Inflammatory macrophage treated with lipopolysaccharide for 1 hour (primary cell): ENCODE measurements at regions not wholly inside any gene's neighbourhood (a gene's known extent, or its start where the extent isn't known, plus 50 kb on each side); places are given as distances from the start of the nearest gene placed in this dataset.

ENCODE experiments used
- DNase-seq, 2 donors: peaks; one replicate each; pipeline ENCODE4 v3.0.0-alpha.2; 2020 to 2022

DNA sequence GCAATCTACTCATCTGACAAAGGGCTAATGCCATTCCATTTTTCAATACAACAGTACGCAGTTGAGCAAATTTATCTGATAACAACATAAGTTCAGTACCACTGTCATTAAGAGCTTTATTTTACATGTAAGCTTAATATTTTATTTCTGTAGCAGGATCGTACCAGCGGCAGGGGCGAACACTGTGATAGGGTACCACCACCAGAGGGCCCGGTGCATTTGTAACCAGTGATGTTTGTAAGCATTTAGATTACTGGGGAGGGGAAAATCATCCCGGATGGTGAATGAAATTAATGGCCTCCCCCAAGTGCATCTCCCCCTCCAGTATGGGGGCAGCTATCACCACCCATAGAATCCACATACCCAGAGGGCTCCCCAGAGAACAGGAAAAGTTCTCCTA lies 179.0 kb downstream of the ADGRA3 start:
- DNase-seq, result no peak

DNA sequence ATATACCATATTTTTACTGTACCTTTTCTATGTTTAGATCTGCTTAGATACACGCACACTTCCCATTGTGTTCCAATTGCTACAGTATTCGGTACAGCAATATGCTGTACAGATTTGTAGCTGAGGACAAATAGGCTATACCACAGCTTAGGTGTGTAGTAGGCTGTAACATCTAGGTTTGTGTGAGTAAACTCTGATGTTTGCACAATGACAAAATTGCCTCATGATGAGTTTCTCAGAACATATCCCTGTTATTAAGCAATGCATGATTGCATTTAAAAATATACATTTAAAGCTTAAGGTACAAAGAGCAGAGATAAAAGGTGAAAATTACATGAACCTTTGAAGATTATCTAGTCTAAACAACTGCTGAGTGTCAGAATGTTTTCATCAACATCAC lies 181.7 kb downstream of the ADGRA3 start:
- no peak for DNase-seq

DNA sequence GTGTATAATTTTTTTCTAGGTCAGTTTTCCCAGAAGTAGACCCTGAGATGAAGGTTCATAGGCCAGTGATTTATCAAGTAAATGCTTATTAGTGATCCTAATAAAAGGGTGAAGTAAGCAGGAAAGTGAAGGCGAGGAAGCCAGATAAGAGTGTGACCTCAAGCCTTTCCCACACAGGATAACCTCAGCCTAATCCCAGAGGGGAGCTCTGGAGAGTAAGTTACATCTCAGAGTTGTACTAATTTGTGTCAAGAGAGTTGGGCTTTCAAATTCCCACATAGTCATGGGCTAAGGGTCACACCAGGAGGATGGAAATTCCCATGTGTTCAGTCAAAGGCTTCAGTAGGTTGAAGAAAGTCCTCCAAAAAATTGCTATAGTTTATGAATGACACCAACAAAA lies 191.4 kb downstream of the ADGRA3 start:
- no peak for DNase-seq

DNA sequence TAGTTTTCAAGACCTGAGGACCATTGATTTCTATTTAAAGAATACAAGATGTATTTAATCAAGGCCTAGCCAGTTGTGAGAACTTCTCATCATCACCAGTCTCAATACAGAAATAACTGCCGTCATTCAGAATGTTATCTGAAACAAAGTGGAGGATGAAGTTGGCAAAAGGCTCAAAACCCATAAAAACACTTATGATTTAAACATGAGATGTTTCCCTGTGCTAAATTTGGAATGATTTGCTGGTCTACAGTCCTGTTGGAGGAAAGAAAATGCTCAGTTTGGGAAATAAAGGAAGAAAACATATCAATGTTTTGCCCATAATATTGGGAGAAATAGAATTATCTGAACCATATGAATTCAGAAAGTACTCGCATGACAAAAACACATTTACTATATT lies 192.2 kb downstream of the ADGRA3 start:
- DNase-seq, result no peak

DNA sequence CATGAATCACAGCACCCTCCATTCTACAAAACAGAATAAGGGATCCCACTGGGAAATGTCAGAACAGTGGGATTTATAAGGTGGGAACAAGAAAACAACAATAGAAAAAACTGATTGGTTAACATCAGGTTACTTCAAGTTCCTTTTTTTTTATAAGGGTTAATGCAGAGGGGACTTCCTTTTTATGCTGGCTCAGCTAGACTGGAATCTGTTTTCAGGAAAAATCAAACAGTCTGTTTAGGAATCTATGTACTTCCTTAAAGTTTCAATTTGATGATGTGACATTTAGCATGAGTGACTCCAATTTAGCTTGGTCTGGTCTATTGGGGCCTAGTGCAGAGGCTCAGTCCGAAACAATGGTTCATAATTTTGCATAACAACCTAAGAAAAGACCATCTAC lies 192.9 kb downstream of the ADGRA3 start:
- DNase-seq, result no peak

DNA sequence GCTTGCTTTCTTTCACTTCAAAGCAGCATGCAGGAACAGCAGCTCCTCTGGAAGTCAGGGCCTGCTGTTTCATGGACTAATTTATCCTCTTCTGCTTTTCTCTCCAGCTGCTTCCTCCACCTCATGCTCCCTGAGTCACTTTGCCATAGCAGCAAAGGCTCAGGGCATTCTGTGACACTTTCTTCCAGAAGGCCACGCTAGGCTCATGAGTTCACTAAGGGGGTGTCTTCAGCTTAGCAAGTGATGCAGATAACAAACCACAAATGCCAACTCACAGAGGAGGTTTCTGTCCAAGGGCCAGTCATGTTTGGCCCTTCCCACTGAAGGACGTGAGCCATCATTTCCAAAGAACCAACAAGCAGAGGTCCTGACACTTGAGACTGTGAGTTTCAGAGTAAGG lies 200.2 kb downstream of the ADGRA3 start:
- DNase-seq, result no peak

DNA sequence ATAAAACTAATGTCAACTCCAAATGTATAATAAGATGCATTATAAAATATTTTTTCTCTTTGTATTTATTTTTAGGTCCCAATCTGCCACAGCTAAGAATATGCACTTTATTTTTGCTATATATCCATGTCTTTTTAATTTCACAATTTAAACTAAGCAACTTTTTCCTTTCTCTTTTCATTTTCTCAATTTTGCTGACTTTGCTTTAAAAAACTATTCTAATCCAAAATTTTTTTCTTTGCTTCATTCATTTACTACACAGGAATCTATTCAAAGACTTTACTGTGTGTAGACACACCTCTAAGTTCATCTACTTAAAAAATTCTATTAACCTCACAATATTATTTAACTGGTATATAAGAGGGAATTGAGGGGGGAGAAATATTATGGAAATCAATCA lies 201.9 kb downstream of the ADGRA3 start:
- no peak for DNase-seq

DNA sequence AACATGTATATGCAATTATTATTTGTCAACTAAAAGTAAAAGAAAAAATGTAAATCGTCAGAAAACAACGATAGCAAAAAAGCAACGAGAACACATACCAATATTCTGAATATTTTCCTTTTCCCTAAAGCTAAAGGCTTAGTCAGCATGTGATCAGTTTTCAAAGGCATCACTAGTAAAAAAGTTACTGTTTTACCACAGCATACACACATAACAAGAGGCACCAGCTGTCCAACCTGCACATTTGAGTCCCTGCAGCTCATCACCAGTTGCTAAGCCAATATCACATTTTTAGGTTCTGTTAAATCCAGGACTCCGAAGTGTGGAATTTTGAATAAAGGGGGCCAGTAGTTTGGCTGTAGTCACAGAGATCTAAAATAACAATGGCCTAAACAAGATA lies 203.8 kb downstream of the ADGRA3 start:
- no peak for DNase-seq

DNA sequence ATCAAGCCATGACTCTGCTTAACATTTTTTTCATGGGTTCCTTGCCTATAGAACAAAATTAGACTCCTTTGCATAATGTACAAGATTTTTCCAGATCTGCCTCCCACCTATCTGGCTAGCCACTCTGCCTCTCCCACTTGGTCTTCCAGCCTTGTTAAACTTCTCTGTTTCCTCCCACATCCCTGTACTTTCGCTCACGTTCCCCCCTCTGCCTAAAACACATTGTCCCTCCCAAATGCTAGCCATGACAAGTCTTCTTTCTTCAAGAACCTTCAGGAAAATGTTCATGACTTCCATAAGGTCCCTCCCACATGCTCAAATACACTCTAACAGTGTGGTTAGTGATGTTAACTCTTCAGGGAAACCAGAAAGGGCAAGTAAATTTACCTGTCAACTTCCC lies 214.6 kb downstream of the ADGRA3 start:
- DNase-seq, result no peak

DNA sequence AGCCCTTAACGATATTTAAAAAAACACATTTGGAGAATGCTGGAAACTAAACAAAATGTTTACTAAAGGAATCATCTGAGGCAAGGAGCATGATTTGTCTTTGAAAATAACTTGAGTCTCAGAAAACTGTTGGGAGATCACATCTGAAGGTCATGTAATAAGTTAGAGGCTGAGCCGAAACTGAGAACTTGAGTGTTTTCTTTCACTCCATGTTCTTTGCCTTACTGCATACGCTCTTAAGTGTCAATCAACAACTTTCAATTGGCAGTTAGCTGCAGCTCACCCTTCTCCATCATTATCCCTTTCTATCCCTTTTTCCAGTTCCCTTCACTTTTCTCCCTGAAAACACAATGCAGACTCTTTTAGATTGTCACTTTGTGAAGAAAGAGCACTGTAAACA lies 216.2 kb downstream of the ADGRA3 start:
- no peak for DNase-seq

DNA sequence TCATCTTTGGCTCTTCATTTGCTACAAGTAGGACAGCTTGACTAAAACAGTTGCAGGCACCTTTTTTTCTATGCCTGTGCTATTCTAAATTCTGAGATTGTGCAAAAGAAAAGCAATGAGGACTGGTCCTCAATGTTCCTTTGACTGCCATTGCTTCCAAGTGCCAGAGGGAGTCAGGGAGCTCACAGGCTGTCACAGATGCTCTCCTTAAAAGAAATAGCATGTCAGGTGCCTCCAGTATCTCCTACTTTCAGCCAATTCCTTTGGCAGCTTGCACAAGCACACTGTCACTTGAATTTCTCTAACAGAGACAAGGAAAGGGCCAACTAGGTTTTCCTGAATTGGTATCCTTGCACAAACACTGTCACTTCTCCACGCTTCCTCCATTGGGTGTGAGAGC lies 228.2 kb downstream of the ADGRA3 start:
- no peak for DNase-seq

DNA sequence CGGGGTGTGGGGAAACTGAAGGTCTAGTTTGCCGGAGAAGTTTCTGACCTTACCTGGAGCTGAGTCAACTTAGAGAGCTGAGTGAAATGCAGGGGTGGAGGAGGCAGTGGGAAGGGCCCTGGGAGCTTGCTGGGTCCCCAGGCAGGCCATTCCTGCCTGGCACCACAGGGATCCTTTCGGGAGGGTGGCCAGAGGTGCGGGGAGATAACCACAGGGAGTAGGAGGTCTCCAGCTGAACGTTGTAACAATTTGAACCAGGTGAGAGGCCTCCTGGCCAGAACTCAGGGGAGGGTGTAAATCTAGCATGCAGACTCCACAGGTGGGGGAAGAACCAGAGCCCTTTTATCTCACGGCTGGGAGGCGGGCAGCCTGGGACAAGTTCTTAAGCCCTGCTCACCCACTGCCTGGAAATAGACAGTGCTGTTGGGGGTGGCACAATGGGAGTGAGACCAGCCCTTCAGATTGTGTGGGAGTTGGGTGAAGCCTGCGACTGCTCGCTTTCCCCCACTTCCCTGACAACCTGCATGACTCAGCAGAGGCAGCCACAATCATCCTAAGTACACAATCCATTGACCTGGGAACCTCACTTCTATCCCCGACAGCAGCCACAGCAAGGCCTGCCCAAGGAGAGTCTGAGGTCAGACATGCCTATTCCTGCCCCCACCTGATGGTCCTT lies 247.4 kb downstream of the ADGRA3 start:
- no peak for DNase-seq

DNA sequence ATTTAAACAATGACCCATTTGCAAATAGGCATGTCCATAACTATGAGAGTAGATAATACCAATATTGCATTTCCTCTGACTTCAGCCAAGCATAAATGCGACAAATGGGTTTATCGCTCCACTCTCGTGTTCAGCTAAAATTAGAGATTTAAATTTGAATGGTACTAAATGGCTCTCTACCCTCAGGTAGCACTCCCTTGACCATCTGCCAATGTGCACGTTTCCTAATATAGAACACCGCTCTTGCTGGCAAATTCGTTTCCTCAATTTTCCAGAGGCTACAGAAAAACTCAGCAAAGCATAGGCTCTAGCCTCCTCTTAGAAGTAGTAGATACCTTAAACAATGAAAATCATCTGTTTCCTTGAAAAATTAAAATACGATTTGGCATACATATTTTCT lies 251.6 kb downstream of the ADGRA3 start:
- DNase-seq, result no peak

DNA sequence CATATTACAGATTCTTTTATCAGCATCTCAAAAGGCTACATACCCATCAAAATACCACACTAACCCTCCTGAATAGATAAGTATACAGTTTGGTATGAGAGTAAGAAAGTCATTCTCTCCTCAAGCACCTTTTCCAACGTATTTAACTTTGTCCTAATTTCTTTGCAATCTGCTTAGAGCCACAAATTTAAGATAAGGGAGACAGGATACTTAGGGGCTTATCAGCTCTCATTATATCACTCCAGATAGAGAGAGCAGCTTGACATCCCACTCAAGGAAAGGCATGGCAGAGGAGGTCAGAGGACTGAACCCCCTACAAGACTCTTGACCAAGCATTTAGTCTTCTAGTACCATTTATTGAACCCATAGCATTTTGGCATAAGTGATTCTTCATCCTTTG lies 262.4 kb downstream of the ADGRA3 start:
- DNase-seq, result no peak

DNA sequence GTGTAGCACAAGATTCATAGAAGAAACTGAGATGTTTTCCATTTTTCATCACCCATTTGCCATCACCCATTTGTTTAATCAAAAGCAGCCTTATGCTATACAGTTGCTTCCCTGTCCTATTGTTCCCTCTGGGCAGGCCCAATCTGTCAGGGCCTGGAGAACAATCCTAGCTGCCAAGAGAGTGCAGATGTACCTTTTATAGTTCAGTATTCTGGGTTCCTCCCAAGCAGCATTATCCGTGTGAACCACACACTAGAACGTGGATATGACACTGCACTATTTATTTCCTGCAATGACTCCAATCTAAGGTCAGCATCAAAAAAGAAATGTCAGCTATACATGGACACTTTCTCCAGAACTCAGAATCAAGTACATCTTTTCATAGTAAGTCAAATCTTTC lies 269.0 kb downstream of the ADGRA3 start:
- no peak for DNase-seq

DNA sequence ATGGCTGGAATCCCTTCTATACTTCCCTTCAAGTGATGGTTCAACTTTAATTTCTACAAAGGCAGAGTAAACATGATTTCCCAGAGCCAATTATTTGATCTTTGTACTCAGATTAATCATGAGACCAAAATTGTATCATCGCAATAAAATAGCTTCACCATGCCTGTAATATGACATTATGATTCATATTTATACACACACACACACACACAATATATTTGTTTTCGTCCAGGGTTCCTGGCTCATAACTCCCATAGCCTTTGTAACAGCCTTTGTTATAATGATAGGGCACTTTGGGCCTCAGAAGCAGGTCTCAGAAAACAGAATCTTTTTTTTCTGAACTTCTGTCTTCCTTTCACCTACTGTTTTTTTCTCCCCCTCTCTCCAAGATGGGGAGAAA lies 270.6 kb downstream of the ADGRA3 start:
- DNase-seq, result no peak

DNA sequence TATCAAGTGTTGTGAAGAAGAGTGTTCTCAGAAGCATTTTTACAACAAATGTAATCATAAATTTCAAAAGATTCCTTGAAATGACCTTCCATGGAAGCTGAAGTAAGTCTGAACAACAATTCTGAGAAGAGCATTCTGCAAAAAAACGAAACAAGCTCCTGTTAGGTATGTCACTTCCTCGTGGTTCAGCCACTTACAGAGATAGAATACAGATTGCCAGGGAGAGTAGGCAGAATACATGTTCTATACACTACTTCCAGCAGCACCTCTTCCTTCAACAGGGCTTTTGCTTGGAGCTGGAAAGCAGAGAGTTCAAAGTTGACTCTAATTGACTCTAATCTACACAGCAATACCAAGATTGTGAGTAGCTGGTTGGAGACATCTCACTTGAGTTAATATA lies 274.5 kb downstream of the ADGRA3 start:
- DNase-seq, result no peak

DNA sequence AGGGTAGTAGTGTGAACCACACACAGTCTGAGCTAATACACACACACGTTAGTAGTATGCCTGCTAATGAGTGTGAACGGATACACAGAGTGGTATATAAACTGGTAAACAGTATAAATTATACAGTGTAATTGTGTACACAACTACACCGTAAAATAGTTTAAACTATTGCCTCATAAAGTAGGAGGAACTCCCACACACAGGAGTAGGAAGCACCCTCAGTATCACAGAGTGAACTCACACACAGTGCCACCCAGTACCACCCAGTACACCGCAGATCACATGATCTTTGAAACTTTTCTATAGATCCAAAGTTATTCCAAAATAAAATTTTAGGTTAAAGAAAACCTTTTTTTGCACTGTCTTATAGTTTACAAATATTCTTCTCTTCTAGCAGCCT lies 275.1 kb downstream of the ADGRA3 start:
- no peak for DNase-seq

DNA sequence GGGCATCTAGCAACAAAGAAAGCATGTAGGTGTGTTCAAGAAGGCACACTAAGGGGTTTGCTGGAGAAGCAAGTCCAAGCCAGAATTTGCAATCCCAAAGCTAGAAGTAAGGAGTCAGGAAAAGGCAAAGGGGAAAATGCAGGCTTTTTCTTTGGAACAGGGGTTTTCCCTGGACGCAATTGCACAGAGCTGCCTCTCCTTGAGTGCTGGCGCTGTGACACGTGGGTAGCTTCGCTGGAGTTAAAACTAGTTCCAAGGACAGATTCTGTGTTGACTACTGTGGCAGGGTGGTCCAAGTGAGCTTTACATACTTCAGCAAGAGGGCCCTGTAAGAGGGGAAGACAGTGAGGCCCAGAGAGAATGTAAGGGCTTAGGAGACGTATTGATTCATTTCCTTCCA lies 277.1 kb downstream of the ADGRA3 start:
- no peak for DNase-seq

DNA sequence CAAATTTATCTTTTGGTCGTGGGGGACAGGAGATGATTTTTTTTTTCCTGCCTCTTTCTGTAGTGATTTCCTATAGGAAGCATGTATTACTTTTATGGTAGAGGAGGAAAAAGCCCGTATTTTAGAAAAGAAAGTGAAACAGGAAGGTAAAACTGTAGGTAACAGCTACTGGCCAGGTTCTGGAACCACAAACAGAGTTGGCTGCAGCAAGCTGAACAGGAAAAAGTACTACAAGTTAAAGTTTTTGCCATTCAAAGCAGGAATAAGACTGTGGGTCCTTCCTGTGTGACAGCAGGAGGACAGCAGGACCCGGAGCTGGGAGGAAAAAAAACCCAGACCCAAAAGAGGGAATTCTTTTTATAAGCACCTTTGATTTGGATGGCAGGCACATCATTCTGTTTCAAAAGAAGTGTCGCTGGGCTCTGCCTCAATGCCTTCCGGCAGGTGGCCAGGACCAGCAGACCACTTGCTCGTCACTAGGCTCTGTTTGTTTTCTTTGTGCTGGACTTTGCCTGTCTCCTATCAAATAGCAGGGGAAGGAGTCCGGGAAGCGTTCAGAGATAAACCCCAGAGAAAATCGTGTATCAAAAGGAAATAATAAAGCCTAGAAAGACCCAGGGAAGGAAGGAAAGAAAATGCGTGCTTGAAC lies 277.9 kb downstream of the ADGRA3 start:
- no peak for DNase-seq

DNA sequence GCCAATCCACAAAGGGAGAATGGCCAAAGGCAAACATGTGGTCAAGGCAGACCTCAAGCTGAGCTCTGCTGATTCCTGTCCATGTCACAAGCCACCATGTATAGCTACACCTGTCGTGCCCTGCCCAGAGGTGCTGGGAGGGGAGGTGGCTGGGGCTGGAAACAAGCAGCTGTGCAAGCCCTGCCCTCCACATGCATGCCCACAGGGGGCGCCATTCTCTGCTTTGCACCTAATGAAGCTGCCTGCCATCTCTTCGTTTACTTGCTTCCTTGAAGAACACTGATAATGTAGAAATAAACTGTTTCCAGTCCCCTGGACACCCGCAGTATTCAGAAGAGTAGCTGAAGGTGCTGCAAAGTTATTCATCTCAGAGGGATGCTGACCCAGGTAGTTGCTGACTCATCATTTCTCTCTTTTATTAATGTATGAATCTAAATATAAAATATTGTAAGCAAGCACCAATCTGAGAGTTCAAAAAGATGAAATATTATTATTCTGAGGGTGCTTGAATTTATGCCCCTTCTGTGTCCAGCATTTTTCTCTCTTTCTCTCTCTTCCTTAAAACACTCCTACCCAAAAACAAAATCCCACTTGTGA lies 278.6 kb downstream of the ADGRA3 start:
- no peak for DNase-seq

DNA sequence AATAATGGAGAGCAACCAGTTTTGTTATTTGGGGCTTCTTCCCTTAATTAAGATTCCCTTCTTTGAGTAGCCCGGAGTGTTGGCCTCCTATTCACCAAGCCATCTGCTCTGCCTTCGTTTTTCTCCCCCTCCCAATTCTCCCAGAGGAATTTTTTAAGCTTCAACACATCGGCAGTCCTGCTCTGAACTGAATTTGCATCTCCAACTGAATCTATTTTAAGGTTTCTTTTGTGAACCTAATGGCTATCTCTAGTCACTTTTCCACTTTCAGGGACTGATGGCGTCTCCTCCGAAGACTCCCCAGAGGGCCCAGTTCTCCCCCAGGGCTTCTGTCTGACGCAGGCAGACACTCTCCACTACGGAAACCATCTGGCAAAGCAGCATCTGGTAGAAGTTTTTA lies 280.2 kb downstream of the ADGRA3 start:
- no peak for DNase-seq

DNA sequence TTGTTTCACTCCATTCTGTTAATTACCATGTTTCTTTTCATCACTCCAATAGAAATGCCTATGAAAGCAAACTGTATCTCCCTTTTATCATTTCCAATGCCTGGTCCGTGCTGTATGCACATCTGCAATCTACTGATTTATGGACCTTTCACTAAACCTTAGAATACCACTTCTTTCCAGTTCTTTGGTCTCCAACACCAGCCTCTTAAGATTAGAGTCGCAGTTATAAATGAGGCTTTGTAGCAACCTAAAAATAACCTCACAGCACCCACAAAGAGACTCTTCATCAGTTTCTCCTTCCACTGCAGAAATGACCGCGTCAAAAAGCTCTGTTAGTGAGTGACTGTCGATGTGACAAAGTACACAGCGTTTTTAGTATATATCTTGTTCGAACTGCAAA lies 282.6 kb downstream of the ADGRA3 start:
- DNase-seq, result no peak

DNA sequence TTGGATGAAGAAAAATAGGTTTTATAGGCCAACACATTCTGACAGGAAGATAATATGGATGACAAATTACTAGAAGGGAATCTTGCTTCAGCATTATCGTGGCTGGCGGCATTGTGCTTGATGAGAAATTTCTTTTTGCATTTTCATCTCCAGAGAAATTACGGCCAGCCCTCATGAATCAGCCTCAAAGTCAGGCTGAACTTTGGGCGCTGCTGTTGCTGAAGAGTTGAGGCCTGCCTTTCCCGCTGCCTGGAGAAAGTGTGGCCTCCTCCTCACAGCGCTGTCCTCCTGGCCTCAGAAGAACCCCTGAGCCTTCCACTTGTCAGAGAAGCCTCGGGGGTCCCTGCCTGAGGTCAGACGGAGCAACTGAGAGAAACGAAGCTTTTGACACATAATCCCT lies 272.4 kb upstream of the KCNIP4 start:
- DNase-seq, result no peak

DNA sequence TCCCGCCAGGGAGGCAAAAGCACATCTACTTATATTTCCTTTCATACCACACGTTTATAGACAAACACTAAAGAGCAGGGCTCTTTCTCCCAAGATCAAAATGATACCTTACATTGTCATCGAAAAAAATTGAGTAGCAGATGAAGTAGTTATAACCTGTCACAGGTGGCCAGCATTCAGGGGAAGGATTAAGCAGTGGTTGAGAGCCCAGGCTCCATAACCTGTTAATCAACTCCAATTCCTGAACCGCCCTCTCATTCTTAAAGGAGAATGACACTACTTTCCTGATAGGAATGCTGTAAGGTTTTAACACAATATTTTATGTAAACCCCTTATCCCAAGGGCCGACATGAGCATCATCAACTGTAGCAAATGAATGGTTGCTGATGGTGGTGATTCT lies 268.9 kb upstream of the KCNIP4 start:
- DNase-seq, result no peak
